Midbrain (tissue), 1 donor: ENCODE measurements at regions not wholly inside any gene's neighbourhood (a gene's known extent, or its start where the extent isn't known, plus 50 kb on each side); places are given as distances from the start of the nearest gene placed in this dataset.
"Not testable (repeated sequence)": the region's sequence is repeated elsewhere in the genome, so short reads cannot be mapped to it uniquely, and the experiment has no call there.

Experiments used
- DNase-seq: peaks from one replicate; lab custom pipeline; 2025; lab: John Stamatoyannopoulos, UW

DNA sequence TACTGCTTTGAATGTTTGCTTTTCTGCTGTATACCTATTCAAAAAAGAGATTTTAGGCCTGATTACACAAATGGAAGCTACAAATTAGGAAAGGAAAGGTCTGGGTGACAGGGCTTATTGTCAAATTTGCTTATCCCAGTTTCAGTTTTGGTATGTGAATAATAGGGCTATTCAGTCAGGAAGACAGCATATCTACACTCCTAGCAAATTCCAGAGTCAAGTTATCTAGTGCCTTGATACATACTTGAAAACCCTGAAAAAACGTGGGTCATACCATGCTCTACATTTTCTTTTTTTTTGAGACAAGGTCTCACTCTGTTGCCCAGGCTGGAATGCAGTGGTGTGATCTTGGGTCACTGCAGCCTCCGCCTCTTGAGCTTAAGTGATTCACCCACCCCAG, 59.2 kb upstream of the CCDC180 start:
- not testable (repeated sequence) for DNase-seq

DNA sequence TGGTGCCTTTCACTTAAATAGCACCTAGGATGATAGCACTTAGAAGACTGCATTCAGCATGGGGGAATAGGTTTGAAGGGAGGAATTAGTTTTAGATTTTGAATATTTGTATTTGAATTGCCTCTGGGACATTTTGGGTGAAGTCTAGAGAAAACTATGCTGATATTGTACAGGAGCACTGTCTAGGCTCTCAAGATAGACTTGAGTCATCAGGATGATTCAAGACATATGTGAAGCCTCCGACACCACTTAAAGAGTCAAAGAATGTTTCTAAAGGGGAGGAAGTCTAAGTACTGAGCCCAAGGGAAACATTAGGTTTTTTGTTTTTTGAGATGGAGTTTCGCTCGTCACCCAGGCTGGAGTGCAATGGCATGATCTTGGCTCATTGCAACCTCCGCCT, 63.9 kb upstream of the CCDC180 start:
- DNase-seq: no peak

DNA sequence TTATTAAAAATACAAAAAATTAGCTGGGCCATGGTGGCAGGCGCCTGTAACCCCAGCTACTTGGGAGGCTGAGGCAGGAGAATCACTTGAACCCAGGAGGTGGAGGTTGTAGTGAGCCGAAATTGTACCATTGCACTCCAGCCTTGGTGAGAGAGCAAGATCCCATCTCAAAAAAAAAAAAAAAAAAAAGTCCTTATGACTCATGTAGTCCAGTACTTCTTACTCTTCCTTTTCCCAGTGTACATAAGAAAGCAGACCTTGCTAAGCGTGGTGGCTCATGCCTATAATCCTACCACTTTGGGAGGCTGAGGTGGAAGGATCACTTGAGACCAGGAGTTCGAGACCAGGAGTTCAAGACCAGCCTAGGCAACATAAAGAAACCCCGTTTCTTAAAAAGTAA, 66.0 kb upstream of the CCDC180 start:
- not testable (repeated sequence) for DNase-seq

DNA sequence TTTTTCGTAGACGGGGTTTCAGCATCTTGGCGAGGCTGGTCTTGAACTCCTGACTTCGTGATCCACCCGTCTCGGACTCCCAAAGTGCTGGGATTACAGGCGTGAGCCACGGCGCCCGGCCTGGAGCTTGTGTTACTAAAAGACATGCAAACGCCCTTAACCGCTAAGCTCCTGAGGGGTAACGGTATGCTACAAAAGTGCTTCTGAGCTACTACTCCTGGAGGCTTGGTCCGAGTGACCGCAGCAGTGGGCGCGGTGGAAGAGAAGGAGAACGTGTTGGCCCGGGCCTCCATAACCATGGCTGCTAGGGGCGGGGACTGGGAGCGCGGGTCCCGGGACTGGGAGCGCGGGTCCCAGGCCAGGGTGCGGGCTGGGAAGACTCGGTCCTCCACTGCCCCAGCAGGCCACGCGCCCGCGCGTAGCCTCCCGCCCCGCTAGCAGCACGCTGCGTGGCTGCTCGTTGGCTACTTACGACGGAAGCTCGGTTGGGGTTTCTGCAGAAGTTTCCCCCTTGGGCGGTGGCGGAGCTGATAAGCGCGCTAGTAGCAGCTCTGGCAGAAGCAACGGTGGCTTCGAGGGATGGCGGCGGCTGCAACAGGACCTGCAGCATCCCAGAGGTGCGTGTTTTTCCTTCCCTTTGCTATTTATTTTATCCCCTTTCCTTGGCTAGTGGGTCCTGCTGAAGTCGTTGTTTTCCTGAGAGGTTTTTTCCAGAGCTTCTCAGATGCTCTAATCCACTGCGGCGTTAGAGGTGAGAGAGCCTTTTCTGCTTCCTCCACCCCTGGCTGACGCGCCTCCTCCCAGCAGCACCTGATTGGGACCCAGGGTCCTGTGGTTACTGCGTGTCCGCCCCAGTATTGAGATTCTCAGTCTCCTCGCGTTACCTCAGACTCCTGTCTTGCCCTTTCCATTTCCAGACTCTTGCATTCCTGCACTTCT, 69.2 kb upstream of the CCDC180 start:
- DNase-seq: peak; percentile 90

DNA sequence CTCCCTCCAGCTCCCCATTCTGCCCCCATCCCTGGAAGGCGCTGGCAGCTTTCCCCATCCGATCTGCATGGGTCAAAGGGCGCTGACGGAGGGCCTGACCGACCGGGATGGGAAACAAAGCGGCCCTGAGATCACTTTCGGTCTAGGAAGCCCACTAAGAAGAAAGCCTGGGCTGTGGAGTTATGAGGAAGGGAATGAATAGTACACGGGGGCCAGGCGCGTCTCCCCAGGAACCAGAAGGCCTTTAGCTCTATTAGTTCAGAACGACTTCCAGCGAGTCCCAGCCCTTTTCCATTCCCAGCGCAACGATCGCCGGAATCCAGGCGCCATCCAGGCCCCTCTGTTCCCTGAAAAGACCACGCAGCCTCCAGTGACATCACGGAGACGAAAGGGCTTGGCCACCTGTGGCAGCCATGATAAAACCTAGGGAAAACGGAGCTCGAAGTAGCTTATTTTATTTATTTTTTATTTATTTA, 70.1 kb upstream of the CCDC180 start:
- no peak for DNase-seq

DNA sequence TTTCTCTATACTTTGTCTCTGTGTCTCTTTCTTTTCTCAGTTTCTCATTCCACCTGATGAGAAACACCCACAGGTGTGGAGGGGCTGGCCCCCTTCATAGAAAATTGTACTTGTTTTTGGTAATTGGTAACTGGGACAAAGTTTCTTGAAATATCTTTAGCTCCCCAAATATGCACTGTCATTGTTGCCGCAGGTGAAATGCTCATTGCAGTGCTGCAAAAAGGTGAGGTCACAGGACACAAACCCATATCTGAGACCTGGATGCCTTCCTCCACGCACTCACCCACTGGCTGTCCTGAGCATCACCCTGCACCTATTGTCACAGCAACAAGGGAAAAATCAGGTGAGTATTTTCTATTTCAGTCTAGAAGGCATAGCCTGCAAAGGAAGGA, 74.5 kb upstream of the CCDC180 start:
- DNase-seq: not testable (repeated sequence)

DNA sequence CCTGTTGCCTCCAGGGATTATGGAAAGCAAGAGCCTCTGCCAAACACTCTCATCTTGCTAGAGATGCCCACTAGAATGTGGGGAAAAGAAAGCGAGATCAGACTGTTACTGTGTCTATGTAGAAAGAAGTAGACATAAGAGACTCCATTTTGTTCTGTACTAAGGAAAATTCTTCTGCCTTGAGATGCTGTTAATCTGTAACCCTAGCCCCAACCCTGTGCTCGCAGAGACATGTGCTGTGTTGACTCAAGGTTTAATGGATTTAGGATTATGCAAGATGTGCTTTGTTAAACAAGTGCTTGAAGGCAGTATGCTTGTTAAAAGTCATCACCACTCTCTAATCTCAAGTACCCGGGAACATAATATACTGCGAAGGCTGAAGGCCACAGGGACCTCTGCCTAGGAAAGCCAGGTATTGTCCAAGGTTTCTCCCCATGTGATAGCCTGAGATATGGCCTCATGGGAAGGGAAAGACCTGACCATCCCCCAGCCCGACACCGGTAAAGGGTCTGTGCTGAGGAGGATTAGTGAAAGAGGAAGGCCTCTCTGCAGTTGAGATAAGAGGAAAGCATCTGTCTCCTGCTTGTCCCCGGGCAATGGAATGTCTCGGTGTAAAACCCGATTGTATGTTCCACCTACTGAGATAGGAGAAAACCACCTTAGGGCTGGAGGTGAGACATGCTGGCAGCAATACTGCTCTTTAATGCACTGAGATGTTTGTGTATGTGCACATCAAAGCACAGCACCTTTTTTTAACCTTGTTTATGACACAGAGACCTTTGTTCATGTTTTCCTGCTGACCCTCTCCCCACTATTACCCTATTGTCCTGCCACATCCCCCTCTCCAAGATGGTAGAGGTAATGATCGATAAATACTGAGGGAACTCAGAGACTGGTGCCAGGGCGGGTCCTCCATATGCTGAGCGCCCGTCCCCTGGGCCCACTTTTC, 75.1 kb upstream of the CCDC180 start:
- not testable (repeated sequence) for DNase-seq

DNA sequence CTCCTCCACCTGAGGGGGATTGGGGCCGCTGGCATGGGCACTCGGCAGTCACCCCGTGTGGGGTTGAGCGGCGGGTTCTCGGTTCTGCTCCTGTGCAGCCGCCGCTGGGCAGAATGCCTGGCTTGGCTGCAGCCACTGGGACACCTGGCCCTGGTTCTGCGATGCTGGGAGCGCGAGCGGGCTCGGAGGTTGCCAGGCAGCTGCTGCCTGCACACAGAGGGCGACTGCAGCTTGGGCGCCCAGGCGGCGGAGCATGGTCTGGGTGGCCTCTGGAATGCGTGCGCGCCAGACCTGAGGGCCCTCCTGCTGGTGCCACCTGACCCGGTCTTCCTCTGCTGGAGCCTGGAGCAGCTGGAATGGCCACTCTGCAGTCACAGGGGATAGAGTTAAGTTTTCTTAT, 85.1 kb upstream of the CCDC180 start:
- DNase-seq: not testable (repeated sequence)

DNA sequence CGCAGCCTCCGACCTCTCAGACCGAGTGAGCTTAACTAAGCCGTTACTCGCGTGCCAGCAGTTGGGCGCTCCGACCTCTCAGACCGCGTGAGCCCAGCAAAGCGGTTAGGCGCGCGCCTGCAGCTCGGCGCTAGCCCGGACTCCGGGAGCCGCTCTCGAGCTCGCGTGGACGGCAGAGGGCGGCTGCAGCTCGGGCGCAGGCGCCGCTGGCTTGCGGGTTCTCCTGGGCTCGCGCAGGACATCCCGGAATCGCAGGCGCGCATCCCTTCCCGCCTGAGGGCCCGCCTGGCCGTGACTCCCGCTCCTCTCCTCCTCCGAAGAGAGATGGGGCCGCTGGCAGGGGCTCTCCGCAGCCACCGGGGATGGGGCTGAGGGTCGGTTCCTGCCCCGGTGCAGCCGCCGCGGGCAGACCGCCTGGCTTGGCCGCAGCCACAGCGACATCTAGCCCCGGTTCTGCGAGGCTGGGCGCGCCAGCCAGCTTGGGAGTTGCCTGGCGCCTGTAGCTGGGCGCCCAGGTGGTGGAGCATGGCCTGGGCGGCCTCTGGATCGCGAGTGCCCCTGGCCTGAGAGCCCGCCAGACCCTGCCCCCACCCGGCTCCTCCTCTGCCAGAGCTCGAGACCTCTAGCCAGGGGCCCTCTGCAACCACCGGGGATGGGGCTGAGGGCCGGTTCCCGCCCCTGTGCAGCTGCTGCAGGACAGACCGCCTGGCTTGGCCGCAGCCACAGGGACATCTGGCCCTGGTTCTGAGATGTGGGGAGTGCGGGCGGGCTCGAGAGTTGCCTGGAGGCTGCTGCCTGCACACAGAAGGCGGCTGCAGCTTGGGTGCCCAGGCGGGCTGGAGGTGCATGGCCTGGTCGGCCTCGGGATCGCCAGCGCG, 85.7 kb upstream of the CCDC180 start:
- DNase-seq: peak; percentile 60

DNA sequence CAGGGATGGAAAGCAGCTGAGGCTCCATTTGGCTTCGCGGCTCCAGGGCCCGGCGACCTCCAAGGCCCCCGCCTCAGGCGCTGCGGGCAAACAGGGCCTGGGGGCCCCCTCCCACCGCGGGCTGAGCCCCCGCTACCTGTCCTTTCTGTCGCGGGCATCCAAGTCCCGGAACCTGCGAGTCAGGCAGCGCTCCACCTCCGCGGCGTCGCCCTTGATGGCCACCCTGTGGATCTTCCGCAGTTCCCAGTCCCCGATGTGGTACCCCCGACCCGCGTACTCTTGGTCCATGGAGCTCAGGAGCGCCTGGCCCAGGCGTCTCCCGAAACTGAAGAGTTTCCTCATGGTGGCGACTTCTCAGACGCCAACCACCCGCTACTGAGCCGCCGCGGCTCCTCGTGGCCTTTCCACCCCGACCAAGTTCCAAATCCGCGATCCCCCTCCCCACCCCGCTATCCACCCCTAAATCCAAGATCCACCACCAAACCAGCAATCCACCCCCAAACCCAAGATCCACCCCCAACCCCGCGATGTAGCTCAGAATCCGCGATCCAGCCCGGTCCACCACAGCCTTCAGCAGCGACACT, 86.5 kb upstream of the CCDC180 start:
- no peak for DNase-seq

DNA sequence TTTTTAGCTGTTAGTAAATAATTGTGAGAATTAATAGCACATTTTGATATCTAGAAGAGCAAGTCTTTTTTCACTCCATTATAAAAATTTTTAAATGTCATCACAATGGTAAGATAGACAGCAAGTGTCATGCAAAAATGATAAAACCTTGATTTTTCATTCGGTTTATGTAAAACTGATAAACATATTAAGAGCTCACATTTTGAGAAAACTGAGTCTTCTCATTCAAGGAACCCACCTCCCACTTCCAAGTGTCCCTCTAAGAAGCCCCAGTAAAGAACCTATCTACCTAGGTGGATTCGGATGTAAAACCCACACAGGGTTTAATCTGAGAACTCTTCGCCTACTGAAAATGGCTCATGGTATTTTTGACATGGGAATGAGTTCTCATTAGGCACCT, 87.1 kb upstream of the CCDC180 start:
- DNase-seq: not testable (repeated sequence)

DNA sequence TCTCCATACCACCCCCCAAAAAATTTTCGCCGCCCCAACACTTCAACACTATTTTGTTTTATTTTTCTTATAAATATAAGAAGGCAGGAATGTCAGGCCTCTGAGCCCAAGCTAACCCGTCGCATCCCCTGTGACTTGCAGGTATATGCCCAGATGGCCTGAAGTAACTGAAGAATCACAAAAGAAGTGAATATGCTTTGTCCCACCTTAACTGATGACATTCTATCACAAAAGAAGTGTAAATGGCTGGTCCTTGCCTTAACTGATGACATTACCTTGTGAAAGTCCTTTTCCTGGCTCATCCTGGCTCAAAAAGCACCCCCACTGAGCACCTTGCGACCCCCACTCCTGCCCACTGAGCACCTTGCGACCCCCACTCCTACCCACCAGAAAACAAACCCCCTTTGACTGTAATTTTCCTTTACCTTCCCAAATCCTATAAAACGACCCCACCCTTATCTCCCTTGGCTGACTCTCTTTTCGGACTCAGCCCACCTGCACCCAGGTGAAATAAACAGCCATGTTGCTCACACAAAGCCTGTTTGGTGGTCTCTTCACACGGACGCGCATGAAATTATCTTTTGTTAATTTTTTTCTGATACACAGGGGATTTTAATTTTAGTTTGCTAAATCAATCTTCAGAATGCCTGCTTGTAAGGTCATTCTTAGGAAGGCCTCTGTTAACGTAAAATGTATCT, 87.9 kb upstream of the CCDC180 start:
- DNase-seq: not testable (repeated sequence)

DNA sequence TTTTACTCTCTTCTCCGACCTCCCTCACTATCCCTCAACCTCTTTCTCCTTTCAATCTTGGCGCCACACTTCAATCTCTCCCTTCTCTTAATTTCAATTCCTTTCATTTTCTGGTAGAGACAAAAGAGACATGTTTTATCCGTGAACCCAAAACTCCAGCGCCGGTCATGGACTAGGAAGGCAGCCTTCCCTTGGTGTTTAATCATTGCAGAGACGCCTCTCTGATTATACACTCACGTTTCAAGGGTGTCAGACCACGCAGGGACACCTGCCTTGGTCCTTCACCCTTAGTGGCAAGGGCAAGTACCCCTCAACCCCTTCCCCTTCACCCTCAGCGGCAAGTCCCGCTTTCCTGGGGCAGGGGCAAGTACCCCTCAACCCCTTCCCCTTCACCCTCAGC, 92.3 kb upstream of the CCDC180 start:
- DNase-seq: not testable (repeated sequence)

DNA sequence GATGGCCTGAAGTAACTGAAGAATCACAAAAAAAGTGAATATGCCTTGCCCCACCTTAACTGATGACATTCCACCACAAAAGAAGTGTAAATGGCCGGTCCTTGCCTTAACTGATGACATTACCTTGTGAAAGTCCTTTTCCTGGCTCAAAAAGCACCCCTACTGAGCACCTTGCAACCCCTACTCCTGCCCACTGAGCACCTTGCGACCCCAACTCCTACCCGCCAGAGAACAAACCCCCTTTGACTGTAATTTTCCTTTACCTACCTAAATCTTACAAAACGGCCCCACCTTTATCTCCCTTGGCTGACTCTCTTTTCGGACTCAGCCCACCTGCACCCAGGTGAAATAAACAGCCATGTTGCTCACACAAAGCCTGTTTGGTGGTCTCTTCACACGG, 92.9 kb upstream of the CCDC180 start:
- not testable (repeated sequence) for DNase-seq

DNA sequence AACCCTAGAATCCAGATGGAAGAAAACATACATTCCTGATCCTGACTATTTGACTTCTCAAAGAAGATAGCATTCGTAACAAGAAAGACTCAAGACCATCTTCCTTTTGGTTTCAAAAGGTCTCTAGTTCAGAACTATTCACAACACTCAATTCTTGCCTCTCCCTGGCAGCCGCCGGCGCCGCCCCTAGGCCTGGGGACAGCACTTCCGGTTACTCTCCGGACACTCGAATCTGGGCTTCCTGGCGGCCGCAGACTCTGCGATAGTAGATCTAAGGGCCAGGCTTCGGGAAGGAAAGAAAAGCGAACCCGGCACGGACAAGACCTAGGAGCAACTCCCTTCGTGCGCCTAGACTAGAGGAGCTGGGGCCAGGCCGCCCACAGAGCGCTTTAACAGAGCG, 107.8 kb upstream of the CCDC180 start:
- not testable (repeated sequence) for DNase-seq

DNA sequence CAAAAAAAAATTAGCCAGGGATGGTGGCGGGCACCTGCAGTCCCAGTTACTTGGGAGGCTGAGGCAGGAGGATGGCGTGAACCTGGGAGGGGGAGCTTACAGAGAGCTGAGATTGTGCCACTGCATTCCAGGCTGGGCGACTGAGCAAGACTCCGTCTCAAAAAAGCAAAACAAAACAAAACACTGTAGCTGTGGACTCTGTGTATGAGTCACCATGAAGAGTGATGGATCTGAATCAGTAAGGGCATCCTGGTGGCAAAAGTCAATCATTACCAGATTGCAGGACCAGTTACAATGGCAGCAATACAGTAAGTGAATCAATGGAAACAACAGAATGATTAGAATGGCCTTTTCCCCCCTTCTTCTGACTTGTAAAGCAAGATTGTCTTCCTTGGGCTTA, 113.7 kb upstream of the CCDC180 start:
- not testable (repeated sequence) for DNase-seq

DNA sequence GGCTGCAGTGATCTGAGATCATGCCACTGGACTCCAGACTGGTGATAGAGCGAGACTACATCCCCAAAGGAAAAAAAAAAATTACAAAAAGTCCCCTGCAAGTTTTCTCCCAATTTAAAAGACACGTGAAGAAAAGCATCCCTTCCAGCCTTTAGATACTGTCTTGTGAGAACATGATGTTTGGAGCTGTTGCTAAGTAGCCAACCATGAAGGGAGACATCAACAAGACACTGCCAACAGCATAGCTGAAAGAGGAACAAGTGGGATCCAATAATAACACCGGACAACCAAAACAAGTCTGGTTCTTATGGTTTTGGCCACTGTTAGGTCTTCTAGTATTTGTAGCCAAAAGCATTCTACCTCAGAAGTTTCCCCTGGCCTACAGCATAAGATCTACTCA, 118.9 kb upstream of the CCDC180 start:
- DNase-seq: no peak

DNA sequence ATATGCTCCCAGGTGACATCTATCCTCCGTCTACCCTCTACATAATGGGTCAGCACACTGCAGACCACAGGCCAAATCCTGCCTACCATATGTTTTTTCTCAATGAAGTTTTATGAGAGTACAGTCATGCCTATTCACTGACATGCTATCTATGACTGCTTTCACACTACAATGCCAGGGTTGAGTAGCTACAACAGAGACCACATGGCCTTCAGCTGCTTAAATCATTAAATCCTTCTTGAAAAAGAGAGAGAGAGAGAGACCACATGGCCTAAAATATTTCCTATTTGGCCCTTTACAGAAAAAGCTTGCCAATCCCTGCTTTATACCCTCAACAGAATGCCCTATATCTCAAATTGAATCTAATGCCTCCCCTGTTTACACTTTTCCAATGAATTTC, 119.8 kb upstream of the CCDC180 start:
- DNase-seq: not testable (repeated sequence)

DNA sequence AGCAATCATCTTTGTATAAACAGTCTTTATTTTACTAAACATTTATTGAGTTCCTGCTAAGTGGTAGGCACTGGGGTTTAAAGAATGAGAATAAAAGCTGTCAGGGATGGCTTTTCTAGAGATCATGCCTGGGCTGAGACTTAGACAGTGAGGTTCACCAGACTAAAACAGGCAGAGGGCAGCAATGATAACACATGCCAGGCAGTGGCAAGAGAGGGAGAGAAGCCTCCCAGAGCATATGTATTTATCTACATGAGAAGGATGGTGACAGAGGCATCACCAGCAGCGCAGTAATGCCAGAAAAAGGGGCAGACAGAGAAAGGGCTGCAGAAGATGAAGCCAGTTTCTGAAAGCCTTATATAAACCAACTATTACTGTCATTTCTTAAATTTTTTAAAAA, 121.0 kb upstream of the CCDC180 start:
- DNase-seq: no peak

DNA sequence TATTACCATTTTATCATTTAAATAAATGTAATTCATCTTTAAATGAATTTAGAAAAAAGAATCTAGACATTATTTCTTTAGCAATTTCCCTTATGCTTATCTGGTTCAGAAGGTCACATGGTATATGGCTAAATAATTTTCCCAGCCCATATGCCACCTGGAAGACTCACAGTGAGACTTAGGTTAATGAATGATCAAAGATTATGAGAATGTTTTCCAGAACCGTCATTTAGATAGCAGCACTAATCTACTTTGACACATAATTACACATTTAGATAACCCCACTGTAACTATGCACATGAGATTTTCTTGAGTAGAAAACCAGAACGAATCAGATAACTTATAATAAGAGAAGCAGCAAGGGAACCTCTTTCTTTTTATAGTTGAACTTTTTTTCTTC, 124.9 kb upstream of the CCDC180 start:
- DNase-seq: not testable (repeated sequence)
